ENCODE measurements at regions not wholly inside any gene's neighbourhood (a gene's known extent, or its start where the extent isn't known, plus 50 kb on each side); places are given as distances from the start of the nearest gene placed in this dataset.

DNA sequence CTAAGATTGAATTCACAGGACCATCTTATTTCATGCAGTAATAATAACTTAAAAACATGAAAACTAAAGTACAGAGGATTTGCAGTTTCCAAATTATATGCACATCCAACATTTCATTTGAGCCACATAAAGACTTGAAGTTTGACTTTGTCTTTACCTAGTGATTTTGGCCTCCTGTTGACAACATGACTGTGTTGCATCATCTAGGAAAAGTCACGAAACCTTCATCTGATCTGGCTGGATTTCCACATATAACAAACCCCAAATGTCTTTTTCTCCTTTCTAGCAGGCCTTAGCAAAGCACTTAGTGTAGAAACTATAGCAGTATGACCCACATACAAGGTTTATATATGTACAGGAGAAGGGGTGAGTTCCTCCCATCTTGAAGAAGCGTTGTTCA lies 406.5 kb upstream of the CDH5 start:
- no peak for TF ChIP-seq CTCF (IDR thresholded peaks at IDR 0.05; ENCODE audit: low read depth, low read length, missing control alignments)
- no peak overlapping the region for H3K4me3 ChIP-seq (replicated peaks; ENCODE audit: low read depth, low read length)
- DNase-seq (ENCODE audit: extremely low read depth, low read depth), result no peak

DNA sequence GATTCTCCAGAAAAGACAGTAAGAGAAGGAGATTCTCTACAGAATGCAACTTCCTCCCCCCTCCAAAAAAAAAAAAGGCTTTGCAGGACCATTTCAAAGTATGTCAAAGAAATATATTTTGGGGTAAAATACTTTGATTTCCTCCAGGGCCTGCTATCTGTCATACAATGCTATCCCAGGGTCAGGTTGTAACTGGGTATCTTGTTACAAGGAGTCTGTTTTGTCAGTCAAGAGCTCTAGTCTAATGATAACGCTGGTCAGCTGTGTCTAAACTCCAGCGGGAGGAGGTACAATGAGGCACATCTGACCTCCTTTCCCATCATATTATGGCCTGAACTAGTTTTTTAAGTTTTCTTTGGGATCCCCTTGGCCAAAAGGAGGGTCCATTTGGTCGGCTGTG lies 408.4 kb upstream of the CDH5 start:
- DNase-seq (ENCODE audit: extremely low read depth, low read depth), result no peak
- no peak overlapping the region for H3K4me3 ChIP-seq (replicated peaks; ENCODE audit: low read depth, low read length)
- TF ChIP-seq CTCF (IDR thresholded peaks at IDR 0.05; ENCODE audit: low read depth, low read length, missing control alignments), result no peak

GRCh38 chr16:65956100-65956499 lies 410.4 kb upstream of the CDH5 start:
- no peak overlapping the region for H3K4me3 ChIP-seq (replicated peaks; ENCODE audit: low read depth, low read length)
- no peak for TF ChIP-seq CTCF (IDR thresholded peaks at IDR 0.05; ENCODE audit: low read depth, low read length, missing control alignments)
- DNase-seq (ENCODE audit: extremely low read depth, low read depth), result no peak

DNA sequence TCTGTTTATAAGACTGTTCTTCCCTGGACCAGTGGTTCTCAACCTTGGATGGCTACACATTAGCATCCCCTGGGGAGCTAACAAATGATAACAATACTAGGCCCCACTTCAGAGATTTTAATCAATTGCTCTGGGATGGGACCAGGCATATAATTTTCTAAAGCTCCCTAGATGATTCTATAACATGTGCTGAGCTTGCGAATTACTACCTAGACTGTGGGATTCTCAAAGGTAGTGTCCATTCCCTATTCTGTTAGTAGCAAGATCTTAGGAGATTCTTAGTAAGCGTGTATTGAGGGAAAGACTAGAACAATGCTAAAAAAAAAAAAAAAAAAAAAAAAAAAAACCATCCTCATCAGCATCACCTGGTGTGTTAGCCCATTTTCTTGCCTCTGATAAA lies 412.0 kb upstream of the CDH5 start:
- H3K4me3 ChIP-seq (replicated peaks; ENCODE audit: low read depth, low read length), result no peak overlapping the region
- DNase-seq (ENCODE audit: extremely low read depth, low read depth), result no peak
- no peak for TF ChIP-seq CTCF (IDR thresholded peaks at IDR 0.05; ENCODE audit: low read depth, low read length, missing control alignments)

GRCh38 chr16:65950211-65950610 lies 416.3 kb upstream of the CDH5 start:
- DNase-seq (ENCODE audit: extremely low read depth, low read depth), result no peak
- TF ChIP-seq CTCF (IDR thresholded peaks at IDR 0.05; ENCODE audit: low read depth, low read length, missing control alignments), result no peak
- H3K4me3 ChIP-seq (replicated peaks; ENCODE audit: low read depth, low read length), result no peak overlapping the region

DNA sequence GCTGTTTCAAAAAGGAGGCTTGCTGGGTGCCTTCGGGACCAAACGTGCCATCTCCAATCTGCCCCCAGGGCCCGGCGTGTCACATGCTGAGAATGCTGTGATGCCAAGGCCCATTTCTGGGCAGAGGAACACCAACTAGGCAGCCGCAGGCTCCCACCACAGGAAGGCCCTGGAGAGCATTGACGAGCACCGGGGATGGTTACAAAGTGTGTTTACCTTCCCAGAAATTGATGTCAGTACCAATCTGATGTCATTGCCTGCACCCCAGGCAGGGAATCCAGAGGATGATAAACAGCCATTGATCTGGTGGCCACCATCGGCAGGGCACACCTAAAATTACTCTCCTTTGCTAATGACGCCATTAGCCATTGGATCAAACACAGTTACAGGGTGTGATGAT lies 418.1 kb upstream of the CDH5 start:
- no peak for DNase-seq (ENCODE audit: extremely low read depth, low read depth)
- TF ChIP-seq CTCF (IDR thresholded peaks at IDR 0.05; ENCODE audit: low read depth, low read length, missing control alignments), result no peak
- no peak overlapping the region for H3K4me3 ChIP-seq (replicated peaks; ENCODE audit: low read depth, low read length)

- no peak for DNase-seq (ENCODE audit: extremely low read depth, low read depth)
- no peak overlapping the region for H3K4me3 ChIP-seq (replicated peaks; ENCODE audit: low read depth, low read length)
- no peak for TF ChIP-seq CTCF (IDR thresholded peaks at IDR 0.05; ENCODE audit: low read depth, low read length, missing control alignments)
Measured at GRCh38 chr16:65947951-65948350, 418.5 kb upstream of the CDH5 start.
